Kidney capillary endothelial cell (primary cell): ENCODE measurements at regions not wholly inside any gene's neighbourhood (a gene's known extent, or its start where the extent isn't known, plus 50 kb on each side); places are given as distances from the start of the nearest gene placed in this dataset.

Experiments
- DNase-seq: peaks from one replicate; pipeline ENCODE4 v3.0.0-alpha.2; 2018; ENCODE audit warnings: low spot score

GRCh38 chr10:62745581-62745980 is 58.9 kb upstream of the ADO start:
- no peak for DNase-seq

GRCh38 chr10:62746951-62747729 is 57.4 kb upstream of the ADO start:
- no peak for DNase-seq

GRCh38 chr10:62748386-62748785 is 56.1 kb upstream of the ADO start:
- no peak for DNase-seq

GRCh38 chr10:62749093-62749683 is 55.3 kb upstream of the ADO start:
- no peak for DNase-seq
